Neuron (in vitro differentiated cells): ENCODE measurements at regions not wholly inside any gene's neighbourhood (a gene's known extent, or its start where the extent isn't known, plus 50 kb on each side); places are given as distances from the start of the nearest gene placed in this dataset.
"Not testable (repeated sequence)": the region's sequence is repeated elsewhere in the genome, so short reads cannot be mapped to it uniquely, and the experiment has no call there.

Experiments used
- H2AFZ ChIP-seq: one replicate; pipeline ENCODE4 v1.6.1; 2013; ENCODE audit warnings: low read depth, mild to moderate bottlenecking, inconsistent platforms, low read length, moderate library complexity
- H3K27me3 ChIP-seq: one replicate; pipeline ENCODE4 v1.6.1; 2013; ENCODE audit warnings: low read length; ENCODE audit not compliant: insufficient read depth
- H3K36me3 ChIP-seq: one replicate; pipeline ENCODE4 v1.6.1; 2013; ENCODE audit warnings: low read length; ENCODE audit not compliant: insufficient read depth
- H3K4me1 ChIP-seq: one replicate; pipeline ENCODE4 v1.6.1; 2013; ENCODE audit warnings: low read length; ENCODE audit not compliant: insufficient read depth
- H3K4me3 ChIP-seq: 2 replicates; pipeline ENCODE4 v1.5.1; 2013; ENCODE audit warnings: mild to moderate bottlenecking, low read length, moderate library complexity
- H3K9me3 ChIP-seq: one replicate; pipeline ENCODE4 v1.6.1; 2013; ENCODE audit warnings: low read length

GRCh38 chr5:118520771-118521415 lies 467.5 kb downstream of the DTWD2 start:
- H3K4me3 ChIP-seq: no peak overlapping the region
- no peaks in the 10 kb centered on the region for H3K27me3 ChIP-seq
- no peaks in the 10 kb centered on the region for H3K36me3 ChIP-seq
- no peaks in the 10 kb centered on the region for H3K9me3 ChIP-seq
- no peaks in the 10 kb centered on the region for H3K4me1 ChIP-seq
- H2AFZ ChIP-seq: no peak overlapping the region

DNA sequence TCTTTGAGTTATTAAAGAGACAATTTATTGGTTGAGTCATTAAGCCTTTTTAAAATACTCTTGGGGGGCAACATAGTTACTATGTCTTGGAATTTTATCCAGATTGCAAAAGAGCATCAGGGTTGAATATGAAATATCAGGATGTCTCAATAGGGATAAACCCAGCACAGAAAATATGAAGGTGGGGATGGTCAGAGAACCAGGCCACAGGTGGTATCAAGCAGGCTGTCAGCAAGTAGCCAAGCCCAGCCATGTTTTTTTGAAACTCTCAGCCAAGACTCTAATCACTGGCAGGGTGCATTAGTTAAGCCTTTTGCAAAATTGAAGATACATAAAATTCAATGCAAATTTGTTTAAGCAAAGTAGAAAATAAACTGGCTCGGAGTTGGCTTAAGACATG lies 468.9 kb downstream of the DTWD2 start:
- no peaks in the 10 kb centered on the region for H3K9me3 ChIP-seq
- no peak overlapping the region for H3K4me3 ChIP-seq
- no peaks in the 10 kb centered on the region for H3K36me3 ChIP-seq
- no peak overlapping the region for H2AFZ ChIP-seq
- H3K4me1 ChIP-seq: no peaks in the 10 kb centered on the region
- H3K27me3 ChIP-seq: no peaks in the 10 kb centered on the region

- Histone ChIP-seq H3K9me3 (no peaks in the 10 kb centered on the region), H3K4me3 (no peak overlapping the region), H2AFZ (no peak overlapping the region), H3K4me1 (no peaks in the 10 kb centered on the region), H3K27me3 (no peaks in the 10 kb centered on the region), H3K36me3 (no peaks in the 10 kb centered on the region)
Measured at GRCh38 chr5:118518720-118519119, 469.6 kb downstream of the DTWD2 start.

- no peak overlapping the region for H3K4me3 ChIP-seq
- no peaks in the 10 kb centered on the region for H3K9me3 ChIP-seq
- no peak overlapping the region for H2AFZ ChIP-seq
- no peaks in the 10 kb centered on the region for H3K4me1 ChIP-seq
- no peaks in the 10 kb centered on the region for H3K36me3 ChIP-seq
- H3K27me3 ChIP-seq: no peaks in the 10 kb centered on the region
Measured at GRCh38 chr5:118511846-118512245, 476.5 kb downstream of the DTWD2 start.

- no peaks in the 10 kb centered on the region for H3K36me3 ChIP-seq
- H2AFZ ChIP-seq: no peak overlapping the region
- H3K4me1 ChIP-seq: no peaks in the 10 kb centered on the region
- no peak overlapping the region for H3K4me3 ChIP-seq
- H3K27me3 ChIP-seq: no peaks in the 10 kb centered on the region
- H3K9me3 ChIP-seq: no peaks in the 10 kb centered on the region
Measured at GRCh38 chr5:118506217-118506852, 482.0 kb downstream of the DTWD2 start.

DNA sequence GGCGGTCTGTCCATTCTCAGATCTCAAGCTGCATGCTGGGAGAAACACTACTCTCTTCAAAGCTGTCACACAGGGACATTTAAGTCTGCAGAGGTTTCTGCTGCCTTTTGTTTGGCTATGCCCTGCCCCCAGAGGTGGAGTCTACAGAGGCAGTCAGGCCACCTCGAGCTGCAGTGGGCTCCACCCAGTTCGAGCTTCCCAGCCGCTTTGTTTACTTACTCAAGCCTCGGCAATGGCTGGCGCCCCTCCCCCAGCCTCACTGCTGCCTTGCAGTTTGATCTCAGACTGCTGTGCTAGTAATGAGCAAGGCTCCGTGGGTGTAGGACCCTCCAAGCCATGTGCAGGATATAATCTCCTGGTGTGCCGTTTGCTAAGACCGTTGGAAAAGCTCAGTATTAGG lies 486.1 kb downstream of the DTWD2 start:
- not testable (repeated sequence) for H3K4me3 ChIP-seq, H3K27me3 ChIP-seq, H3K4me1 ChIP-seq, H3K9me3 ChIP-seq, H3K36me3 ChIP-seq, H2AFZ ChIP-seq

- H2AFZ ChIP-seq: no peak overlapping the region
- no peaks in the 10 kb centered on the region for H3K4me1 ChIP-seq
- H3K36me3 ChIP-seq: no peaks in the 10 kb centered on the region
- H3K9me3 ChIP-seq: no peaks in the 10 kb centered on the region
- H3K27me3 ChIP-seq: no peaks in the 10 kb centered on the region
- no peak overlapping the region for H3K4me3 ChIP-seq
Measured at GRCh38 chr5:118491351-118491750, 497.0 kb downstream of the DTWD2 start.

GRCh38 chr5:118486647-118487225 lies 501.6 kb downstream of the DTWD2 start:
- no peaks in the 10 kb centered on the region for H3K4me1 ChIP-seq
- no peak overlapping the region for H3K4me3 ChIP-seq

GRCh38 chr5:118479285-118479684 lies 509.1 kb downstream of the DTWD2 start:
- Histone ChIP-seq H3K4me1 (no peaks in the 10 kb centered on the region), H3K27me3 (no peaks in the 10 kb centered on the region), H3K36me3 (no peaks in the 10 kb centered on the region), H3K4me3 (no peak overlapping the region), H3K9me3 (no peaks in the 10 kb centered on the region), H2AFZ (no peak overlapping the region)

More at GRCh38 chr5:118486647-118487225, 501.6 kb downstream of the DTWD2 start:
- Histone ChIP-seq H3K9me3 (no peaks in the 10 kb centered on the region), H3K27me3 (no peaks in the 10 kb centered on the region), H2AFZ (no peak overlapping the region), H3K36me3 (no peaks in the 10 kb centered on the region)

GRCh38 chr5:118478852-118479251 lies 509.5 kb downstream of the DTWD2 start:
- no peaks in the 10 kb centered on the region for H3K9me3 ChIP-seq

GRCh38 chr5:118468085-118468484 lies 520.3 kb downstream of the DTWD2 start:
- Histone ChIP-seq H3K36me3 (no peaks in the 10 kb centered on the region), H2AFZ (no peak overlapping the region), H3K27me3 (no peaks in the 10 kb centered on the region), H3K4me1 (no peaks in the 10 kb centered on the region), H3K9me3 (no peaks in the 10 kb centered on the region), H3K4me3 (no peak overlapping the region)

More at GRCh38 chr5:118478852-118479251, 509.5 kb downstream of the DTWD2 start:
- no peaks in the 10 kb centered on the region for H3K27me3 ChIP-seq
- H2AFZ ChIP-seq: no peak overlapping the region
- H3K4me1 ChIP-seq: no peaks in the 10 kb centered on the region
- H3K4me3 ChIP-seq: no peak overlapping the region
- H3K36me3 ChIP-seq: no peaks in the 10 kb centered on the region

GRCh38 chr5:118467103-118467502 lies 521.2 kb downstream of the DTWD2 start:
- H3K27me3 ChIP-seq: no peaks in the 10 kb centered on the region
- no peak overlapping the region for H3K4me3 ChIP-seq
- no peaks in the 10 kb centered on the region for H3K36me3 ChIP-seq
- H3K4me1 ChIP-seq: no peaks in the 10 kb centered on the region
- H2AFZ ChIP-seq: no peak overlapping the region
- no peaks in the 10 kb centered on the region for H3K9me3 ChIP-seq

- Histone ChIP-seq H3K36me3 (no peaks in the 10 kb centered on the region), H3K9me3 (no peaks in the 10 kb centered on the region), H3K27me3 (no peaks in the 10 kb centered on the region), H3K4me1 (peaks cover 2% of the 10 kb centered on the region), H3K4me3 (no peak overlapping the region), H2AFZ (no peak overlapping the region)
Measured at GRCh38 chr5:118466418-118466817, 521.9 kb downstream of the DTWD2 start.
